ENCODE measurements at regions not wholly inside any gene's neighbourhood (a gene's known extent, or its start where the extent isn't known, plus 50 kb on each side); places are given as distances from the start of the nearest gene placed in this dataset.

DNA sequence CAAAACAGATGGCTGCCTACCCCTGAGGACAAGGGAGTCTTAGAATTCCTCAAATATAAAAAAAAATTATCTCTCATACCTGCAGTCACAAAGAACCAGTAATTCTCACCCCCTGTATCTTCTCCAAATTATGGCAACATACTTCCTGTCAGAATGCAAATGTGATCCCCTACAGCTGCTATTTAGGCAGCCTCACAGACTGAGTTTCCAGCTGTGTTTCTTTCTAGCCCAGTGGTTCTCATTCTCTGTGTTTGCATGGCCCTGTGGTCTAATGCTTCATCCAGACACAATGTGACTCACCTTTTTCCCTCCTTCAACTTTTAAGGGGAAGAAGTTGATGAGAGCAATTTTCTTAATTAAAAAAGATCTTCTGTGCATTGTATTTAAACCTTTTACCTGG, 726.3 kb downstream of the TSN start:
- TF ChIP-seq, protein P1, sequence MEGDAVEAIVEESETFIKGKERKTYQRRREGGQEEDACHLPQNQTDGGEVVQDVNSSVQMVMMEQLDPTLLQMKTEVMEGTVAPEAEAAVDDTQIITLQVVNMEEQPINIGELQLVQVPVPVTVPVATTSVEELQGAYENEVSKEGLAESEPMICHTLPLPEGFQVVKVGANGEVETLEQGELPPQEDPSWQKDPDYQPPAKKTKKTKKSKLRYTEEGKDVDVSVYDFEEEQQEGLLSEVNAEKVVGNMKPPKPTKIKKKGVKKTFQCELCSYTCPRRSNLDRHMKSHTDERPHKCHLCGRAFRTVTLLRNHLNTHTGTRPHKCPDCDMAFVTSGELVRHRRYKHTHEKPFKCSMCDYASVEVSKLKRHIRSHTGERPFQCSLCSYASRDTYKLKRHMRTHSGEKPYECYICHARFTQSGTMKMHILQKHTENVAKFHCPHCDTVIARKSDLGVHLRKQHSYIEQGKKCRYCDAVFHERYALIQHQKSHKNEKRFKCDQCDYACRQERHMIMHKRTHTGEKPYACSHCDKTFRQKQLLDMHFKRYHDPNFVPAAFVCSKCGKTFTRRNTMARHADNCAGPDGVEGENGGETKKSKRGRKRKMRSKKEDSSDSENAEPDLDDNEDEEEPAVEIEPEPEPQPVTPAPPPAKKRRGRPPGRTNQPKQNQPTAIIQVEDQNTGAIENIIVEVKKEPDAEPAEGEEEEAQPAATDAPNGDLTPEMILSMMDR (IDR thresholded peaks at IDR 0.05; ENCODE audit: low read depth, low read length, poor library complexity, severe bottlenecking): no peak
- TF ChIP-seq EZH2phosphoT487 (IDR thresholded peaks at IDR 0.05; ENCODE audit: borderline replicate concordance, low read length): no peak
